Hematopoietic multipotent progenitor cell treated with erythropoietin and hydrocortisone succinate and interleukin-3 and kit ligand, for 8 days (in vitro differentiated cells): ENCODE measurements at regions not wholly inside any gene's neighbourhood (a gene's known extent, or its start where the extent isn't known, plus 50 kb on each side); places are given as distances from the start of the nearest gene placed in this dataset.
A peak's percentile ranks its signal among the peaks of the same experiment; 100 is the strongest.

Experiments used
- DNase-seq: peaks from one replicate; pipeline ENCODE4 v3.0.0-alpha.2; 2015

GRCh38 chr9:80964374-80964773 is 725.0 kb downstream of the TLE1 start:
- DNase-seq: no peak

- no peak for DNase-seq
These were observed 731.5 kb downstream of the TLE1 start for GRCh38 chr9:80957801-80958200.

- DNase-seq: no peak
These were observed 734.8 kb downstream of the TLE1 start for GRCh38 chr9:80954521-80954920.

GRCh38 chr9:80952363-80952922 is 736.9 kb downstream of the TLE1 start:
- DNase-seq: no peak

- no peak for DNase-seq
These were observed 737.7 kb downstream of the TLE1 start for GRCh38 chr9:80951675-80952074.

GRCh38 chr9:80948876-80949275 is 740.5 kb downstream of the TLE1 start:
- no peak for DNase-seq

GRCh38 chr9:80948066-80948465 is 741.3 kb downstream of the TLE1 start:
- DNase-seq: no peak

- DNase-seq: no peak
These were observed 742.7 kb downstream of the TLE1 start for GRCh38 chr9:80946496-80947170.

- DNase-seq: no peak
These were observed 743.9 kb downstream of the TLE1 start for GRCh38 chr9:80945436-80945835.

- DNase-seq: no peak
These were observed 751.7 kb downstream of the TLE1 start for GRCh38 chr9:80937645-80938044.

GRCh38 chr9:80934095-80934494 is 755.3 kb downstream of the TLE1 start:
- DNase-seq: no peak

GRCh38 chr9:80932947-80933780 is 756.2 kb downstream of the TLE1 start:
- DNase-seq: no peak

GRCh38 chr9:80932181-80932580 is 757.2 kb downstream of the TLE1 start:
- no peak for DNase-seq

GRCh38 chr9:80931163-80931562 is 758.2 kb downstream of the TLE1 start:
- DNase-seq: peak; percentile 1

GRCh38 chr9:80928697-80929096 is 760.6 kb downstream of the TLE1 start:
- no peak for DNase-seq

GRCh38 chr9:80926611-80927010 is 762.7 kb downstream of the TLE1 start:
- no peak for DNase-seq

- no peak for DNase-seq
These were observed 766.8 kb downstream of the TLE1 start for GRCh38 chr9:80922544-80922943.

- no peak for DNase-seq
These were observed 782.6 kb downstream of the TLE1 start for GRCh38 chr9:80906728-80907127.

- no peak for DNase-seq
These were observed 790.1 kb downstream of the TLE1 start for GRCh38 chr9:80899208-80899607.

GRCh38 chr9:80893190-80893589 is 796.2 kb downstream of the TLE1 start:
- no peak for DNase-seq

GRCh38 chr9:80892703-80893102 is 796.6 kb downstream of the TLE1 start:
- DNase-seq: no peak

- DNase-seq: no peak
These were observed 799.2 kb downstream of the TLE1 start for GRCh38 chr9:80890124-80890523.

GRCh38 chr9:80885894-80886293 is 803.5 kb downstream of the TLE1 start:
- no peak for DNase-seq
